ENCODE measurements at regions not wholly inside any gene's neighbourhood (a gene's known extent, or its start where the extent isn't known, plus 50 kb on each side); places are given as distances from the start of the nearest gene placed in this dataset.

DNA sequence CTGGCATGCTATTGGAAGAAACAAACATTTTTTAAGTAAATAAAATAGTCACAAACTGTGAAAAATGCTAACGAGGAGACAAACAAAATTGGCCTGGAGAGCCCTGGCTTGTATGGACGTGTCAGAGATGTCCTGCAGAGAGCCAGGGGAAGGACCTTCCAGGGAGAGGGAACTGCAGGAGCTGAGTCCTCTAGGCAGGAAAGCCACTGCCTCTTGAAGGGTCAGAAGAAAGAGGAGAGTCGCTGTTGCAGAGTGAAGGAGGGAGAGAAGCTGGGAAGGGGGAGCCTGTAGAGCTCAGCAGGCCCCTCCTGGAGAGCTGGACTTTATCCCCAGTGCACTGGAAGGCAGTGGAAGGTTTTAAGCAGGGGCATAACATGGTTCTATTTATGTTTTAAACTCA lies 80.3 kb upstream of the PWP1 start:
- DNase-seq (ENCODE audit: low spot score) = no peak
- H3K9me3 Mint-ChIP-seq = no peaks in the 10 kb centered on the region

More for the DNA sequence above, 80.3 kb upstream of the PWP1 start:
- Histone ChIP-seq H3K79me2 (replicated peaks; ENCODE audit: insufficient read depth) (no peaks in the 10 kb centered on the region), H3K4me2 (no peak overlapping the region), H3K4me1 (ENCODE audit: insufficient read depth) (peaks cover 14% of the 10 kb centered on the region), H2AFZ (no peak overlapping the region), H3K4me3 (no peak overlapping the region), H3K27ac (ENCODE audit: low read depth) (no peak overlapping the region), H4K20me1 (replicated peaks; ENCODE audit: insufficient read depth) (no peaks in the 10 kb centered on the region; the same call in 1 of the 2 replicates), H3K9me2 (ENCODE audit: insufficient read depth) (no peaks in the 10 kb centered on the region), H3K36me3 (ENCODE audit: insufficient read depth) (no peaks in the 10 kb centered on the region), H3F3A (replicated peaks; ENCODE audit: low read depth) (no peaks in the 10 kb centered on the region), H3K27me3 (ENCODE audit: insufficient read depth) (no peaks in the 10 kb centered on the region)
- Mint-ChIP-seq H3K4me1 (peaks cover 28% of the 10 kb centered on the region), H3K4me3 (no peak overlapping the region), H3K27me3 (ENCODE audit: insufficient read depth, low read depth, poor library complexity) (peaks cover 9% of the 10 kb centered on the region), H3K36me3 (ENCODE audit: low read depth) (no peaks in the 10 kb centered on the region), H3K27ac (no peak overlapping the region)
- no peak for TF ChIP-seq ZNF331 (CRISPR knock-in tag; IDR thresholded peaks at IDR 0.05; ENCODE audit: low read depth)
- no peak for TF ChIP-seq CREB1 (CRISPR knock-in tag; IDR thresholded peaks at IDR 0.05; ENCODE audit: low read depth)
- no peak for TF ChIP-seq ZNF114 (CRISPR knock-in tag; IDR thresholded peaks at IDR 0.05)
- no peak for TF ChIP-seq REST (IDR thresholded peaks at IDR 0.05; ENCODE audit: unreplicated experiment)
- no peak for TF ChIP-seq STAT1 (IDR thresholded peaks at IDR 0.05; ENCODE audit: unreplicated experiment)
- TF ChIP-seq POLR2AphosphoS5 (IDR thresholded peaks at IDR 0.05; ENCODE audit: low read depth) = no peak
- no peak for TF ChIP-seq JUNB (IDR thresholded peaks at IDR 0.05; ENCODE audit: unreplicated experiment)
- no peak for TF ChIP-seq EZH2phosphoT487 (IDR thresholded peaks at IDR 0.05; ENCODE audit: unreplicated experiment)
- no peak for TF ChIP-seq ZNF462 (CRISPR knock-in tag; IDR thresholded peaks at IDR 0.05)
- ATAC-seq = no peak

All from GM23338 (cell line).